Heart left ventricle (tissue), 13 donors: ENCODE measurements at regions not wholly inside any gene's neighbourhood (a gene's known extent, or its start where the extent isn't known, plus 50 kb on each side); places are given as distances from the start of the nearest gene placed in this dataset.

Experiments used
- POLR2A ChIP-seq, 2 donors: fragments of 450-650 bp; IDR thresholded peaks; one replicate each; pipeline ENCODE4 v1.6.1; 2017; ENCODE audit warnings: antibody characterized with exemption in 2 of 2, mild to moderate bottlenecking in 2 of 2, moderate library complexity in 2 of 2
- TF ChIP-seq, protein P1 (sequence below), 12 donors: fragments of 200-600 bp; sonication (generic) in 4 of 12; IDR thresholded peaks; one replicate each; pipeline versions ENCODE4 v1.5.0 to v1.8.0; 2018 to 2022; ENCODE audit warnings: antibody characterized with exemption in 12 of 12, mild to moderate bottlenecking in 5 of 12
- donor health status: ischemic (EF 13 %, LVEDD 7.1; RV severe dilation, severe dysfunction).
- donor health status: DM: no; HTN: yes; CAD: no.
- donor health status: DM: no; HTN: no; CAD: no.
- donor health status: ischemic (EF 25% LVEDD 6.9; RV normal size, moderate dysfunction).
- donor health status: ischemic (EF 25% LVEDD 5.7; RV mildly dilated, moderate dysfunction).
- donor health status: ischemic (EF 35%, LVEDD 5.7; RV mildly dilated, moderate dysfunction).
- donor health status: nonischemic (EF 11% LVEDD 7.7; RV severe dilation, severe dysfunction).
- donor health status: DM: yes; HTN: yes; CAD: no.
- donor health status: PGD.
- donor health status: ischemic (EF 29% LVEDD 5.4; RV normal size, mild dysfunction).
- donor health status: nonischemic (EF 23%, LVEDD 6.1; RV moderate dilation, normal function).

DNA sequence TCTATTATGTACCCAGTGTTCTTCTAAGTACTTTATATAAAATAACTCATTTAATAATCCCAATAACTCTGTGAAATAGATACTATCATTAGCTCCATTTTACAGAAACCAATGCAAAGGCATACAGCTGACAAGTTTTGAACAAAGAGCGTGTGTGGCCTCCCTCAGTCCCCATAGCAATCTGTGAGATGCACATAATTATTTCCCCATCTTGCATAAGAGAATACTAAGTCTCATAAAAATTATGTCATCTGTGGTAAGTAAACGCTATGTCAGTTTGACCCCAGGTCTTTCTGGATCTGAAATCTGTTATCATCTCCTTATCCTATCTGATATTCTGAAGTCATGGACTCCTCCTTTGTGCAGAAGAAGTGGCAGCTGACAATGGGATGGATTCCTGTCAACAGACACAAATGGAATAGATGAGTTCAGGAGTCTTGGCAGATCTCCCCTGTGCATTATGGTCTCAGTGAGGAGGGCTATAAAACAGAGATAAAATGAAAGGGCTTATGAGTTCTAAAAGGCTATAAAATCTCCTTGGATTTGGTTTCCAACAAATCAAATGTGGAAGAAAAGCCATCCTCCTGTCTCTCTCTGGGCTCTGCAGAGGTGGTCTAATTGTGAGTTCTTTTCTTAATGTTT is 162.5 kb upstream of the TLE4 start:
- TF ChIP-seq, protein P1, sequence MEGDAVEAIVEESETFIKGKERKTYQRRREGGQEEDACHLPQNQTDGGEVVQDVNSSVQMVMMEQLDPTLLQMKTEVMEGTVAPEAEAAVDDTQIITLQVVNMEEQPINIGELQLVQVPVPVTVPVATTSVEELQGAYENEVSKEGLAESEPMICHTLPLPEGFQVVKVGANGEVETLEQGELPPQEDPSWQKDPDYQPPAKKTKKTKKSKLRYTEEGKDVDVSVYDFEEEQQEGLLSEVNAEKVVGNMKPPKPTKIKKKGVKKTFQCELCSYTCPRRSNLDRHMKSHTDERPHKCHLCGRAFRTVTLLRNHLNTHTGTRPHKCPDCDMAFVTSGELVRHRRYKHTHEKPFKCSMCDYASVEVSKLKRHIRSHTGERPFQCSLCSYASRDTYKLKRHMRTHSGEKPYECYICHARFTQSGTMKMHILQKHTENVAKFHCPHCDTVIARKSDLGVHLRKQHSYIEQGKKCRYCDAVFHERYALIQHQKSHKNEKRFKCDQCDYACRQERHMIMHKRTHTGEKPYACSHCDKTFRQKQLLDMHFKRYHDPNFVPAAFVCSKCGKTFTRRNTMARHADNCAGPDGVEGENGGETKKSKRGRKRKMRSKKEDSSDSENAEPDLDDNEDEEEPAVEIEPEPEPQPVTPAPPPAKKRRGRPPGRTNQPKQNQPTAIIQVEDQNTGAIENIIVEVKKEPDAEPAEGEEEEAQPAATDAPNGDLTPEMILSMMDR (IDR thresholded peaks at IDR 0.05), result no peak
- no peak for TF ChIP-seq POLR2A (IDR thresholded peaks at IDR 0.05)
